Endothelial cell of umbilical vein (primary cell): ENCODE measurements at regions not wholly inside any gene's neighbourhood (a gene's known extent, or its start where the extent isn't known, plus 50 kb on each side); places are given as distances from the start of the nearest gene placed in this dataset.

Experiments
- BruUV-seq: library from RNA; stranded (reverse); fragments of 400-500 nt; replicated peaks from 2 replicates; lab custom pipeline; 2021; lab: Mats Ljungman, UMichigan
- CTCF ChIA-PET: fragments of 300-600, 350-600 bp; sonication (Branson Sonifier 250); formaldehyde crosslinking; loops from one replicate; lab custom pipeline; 2021; ENCODE audit warnings: antibody characterized with exemption, inconsistent platforms; lab: Charles Lee
- POLR2A ChIA-PET: fragments of 300-600, 350-600 bp; sonication (Branson Sonifier 250); formaldehyde crosslinking; loops from one replicate; lab custom pipeline; 2021; ENCODE audit warnings: antibody characterized with exemption, inconsistent platforms; lab: Charles Lee
- DNase-seq: peaks from one replicate; pipeline ENCODE4 v3.0.0-alpha.2; 2011; ENCODE audit warnings: low read depth, low spot score
- FAIRE-seq: peaks from 2 replicates; lab custom pipeline; 2011; peaks lifted over from hg19 to GRCh38; lab: Jason Lieb, UNC
- H2AFZ ChIP-seq: 2 replicates; pipeline ENCODE4 v1.6.0; 2012; ENCODE audit warnings: low read depth, low read length, control low read depth, inconsistent platforms
- H3K27ac ChIP-seq: 2 replicates; pipeline ENCODE4 v1.5.1; 2011; ENCODE audit warnings: low read depth, mild to moderate bottlenecking, control low read depth, low read length, moderate library complexity; ENCODE audit not compliant: insufficient read depth
- H3K27me3 ChIP-seq, 2 experiments: 2 replicates each; pipeline versions ENCODE4 v1.6.0 to v1.6.1; 2011; ENCODE audit warnings: low read length in 2 of 2, mixed read lengths in 1 of 2; ENCODE audit not compliant: control insufficient read depth in 2 of 2, insufficient read depth in 2 of 2
- H3K36me3 ChIP-seq, 2 experiments: 2 replicates in 1 of 2; 3 replicates in 1 of 2; pipeline ENCODE4 v1.5.1; 2011; ENCODE audit warnings: low read length in 2 of 2, mild to moderate bottlenecking in 1 of 2, moderate library complexity in 1 of 2; ENCODE audit not compliant: control insufficient read depth in 2 of 2, insufficient read depth in 2 of 2; ENCODE audit errors: extremely low read depth in 1 of 2
- H3K4me1 ChIP-seq: 3 replicates; pipeline ENCODE4 v1.5.1; 2011; ENCODE audit warnings: mild to moderate bottlenecking, low read length; ENCODE audit not compliant: control insufficient read depth, insufficient read depth; ENCODE audit errors: extremely low read depth
- H3K4me2 ChIP-seq: 2 replicates; pipeline ENCODE4 v1.6.1; 2011; ENCODE audit warnings: low read length, control low read depth, mixed read lengths; ENCODE audit not compliant: insufficient read depth
- H3K4me3 ChIP-seq, 3 experiments: fragments of 200-600 bp in 1 of 3; sonication (generic), shearing (Covaris generic) in 1 of 3; replicated peaks in 1 of 3; 2 replicates each; pipeline ENCODE4 v1.5.1; 2011 to 2016; ENCODE audit warnings: control low read depth in 3 of 3, low read length in 3 of 3, mild to moderate bottlenecking in 2 of 3, inconsistent platforms in 1 of 3, low read depth in 1 of 3, moderate library complexity in 1 of 3; ENCODE audit not compliant: insufficient read depth in 1 of 3
- H3K79me2 ChIP-seq: 2 replicates; pipeline ENCODE4 v1.6.0; 2012; ENCODE audit warnings: low read length, inconsistent platforms; ENCODE audit not compliant: control insufficient read depth, insufficient read depth
- H3K9ac ChIP-seq: replicated peaks from 2 replicates; pipeline ENCODE3; 2011; ENCODE audit warnings: low read length, control low read depth; ENCODE audit not compliant: insufficient read depth; ENCODE audit errors: extremely low read depth
- H3K9me1 ChIP-seq: replicated peaks from 3 replicates; pipeline ENCODE4 v1.6.0; 2011; ENCODE audit warnings: mild to moderate bottlenecking, low read length; ENCODE audit not compliant: control insufficient read depth, insufficient read depth; ENCODE audit errors: extremely low read depth
- H3K9me3 ChIP-seq: replicated peaks from 2 replicates; pipeline ENCODE4 v1.5.1; 2012; ENCODE audit warnings: low read length, inconsistent platforms; ENCODE audit not compliant: control insufficient read depth, insufficient read depth
- H4K20me1 ChIP-seq: replicated peaks from 2 replicates; pipeline ENCODE3; 2011; ENCODE audit warnings: mild to moderate bottlenecking, low read length; ENCODE audit not compliant: control insufficient read depth, insufficient read depth; ENCODE audit errors: extremely low read depth
- EZH2 ChIP-seq: IDR thresholded peaks from 2 replicates; pipeline ENCODE4 v1.6.1; 2012; ENCODE audit warnings: borderline replicate concordance, low read depth, mild to moderate bottlenecking, moderate library complexity, low read length, inconsistent platforms; ENCODE audit not compliant: severe bottlenecking
- FOS ChIP-seq: IDR thresholded peaks from 2 replicates; pipeline ENCODE4 v1.6.1; 2011; ENCODE audit warnings: mild to moderate bottlenecking, low read length, moderate library complexity, borderline replicate concordance; ENCODE audit not compliant: insufficient read depth
- GATA2 ChIP-seq: IDR thresholded peaks from 2 replicates; pipeline ENCODE4 v1.7.0; 2011; ENCODE audit warnings: low read depth, mild to moderate bottlenecking, moderate library complexity, mixed read lengths, low read length; ENCODE audit not compliant: insufficient read length, insufficient read depth
- JUN ChIP-seq: IDR thresholded peaks from 2 replicates; pipeline ENCODE4 v1.6.1; 2011; ENCODE audit warnings: borderline replicate concordance, low read depth; ENCODE audit not compliant: insufficient read length, insufficient read depth
- MAX ChIP-seq: IDR thresholded peaks from 2 replicates; pipeline ENCODE4 v1.6.1; 2011; ENCODE audit not compliant: insufficient read depth, insufficient read length
- MYC ChIP-seq: IDR thresholded peaks from one replicate; pipeline ENCODE4 v1.6.1; 2011; ENCODE audit warnings: mild to moderate bottlenecking, low read depth, low read length
- POLR2A ChIP-seq: IDR thresholded peaks from 2 replicates; pipeline ENCODE4 v1.6.1; 2012; ENCODE audit warnings: low read depth, mild to moderate bottlenecking, control low read depth, low read length
- POLR2AphosphoS5 ChIP-seq: IDR thresholded peaks from 2 replicates; pipeline ENCODE4 v1.6.1; 2012; ENCODE audit warnings: low read depth, mild to moderate bottlenecking, control low read depth, low read length, moderate library complexity; ENCODE audit not compliant: insufficient read depth
- dilution Hi-C: fragments of 300-500 bp; cut with MboI; formaldehyde crosslinking; loops from one replicate; pipeline ENCODE4 v1.15.0; 2019; ENCODE audit warnings: low sequenced_read_pairs; ENCODE audit not compliant: extremely low pct_ligation_motif_present
- intact Hi-C: fragments of 100-400 bp; cut with micrococcal nuclease; formaldehyde crosslinking; loops from one replicate; pipeline ENCODE4 v1.10.0; 2022
- TF ChIP-seq, protein P1 (sequence below), 2 donors: IDR thresholded peaks; 1 replicate in 1 of 2; 2 replicates in 1 of 2; pipeline ENCODE4 v1.5.1; 2011; ENCODE audit warnings: low read length in 2 of 2, mild to moderate bottlenecking in 2 of 2, moderate library complexity in 2 of 2, control low read depth in 1 of 2, inconsistent platforms in 1 of 2, low read depth in 1 of 2; ENCODE audit not compliant: insufficient read depth in 1 of 2; ENCODE audit errors: extremely low read depth in 1 of 2

DNA sequence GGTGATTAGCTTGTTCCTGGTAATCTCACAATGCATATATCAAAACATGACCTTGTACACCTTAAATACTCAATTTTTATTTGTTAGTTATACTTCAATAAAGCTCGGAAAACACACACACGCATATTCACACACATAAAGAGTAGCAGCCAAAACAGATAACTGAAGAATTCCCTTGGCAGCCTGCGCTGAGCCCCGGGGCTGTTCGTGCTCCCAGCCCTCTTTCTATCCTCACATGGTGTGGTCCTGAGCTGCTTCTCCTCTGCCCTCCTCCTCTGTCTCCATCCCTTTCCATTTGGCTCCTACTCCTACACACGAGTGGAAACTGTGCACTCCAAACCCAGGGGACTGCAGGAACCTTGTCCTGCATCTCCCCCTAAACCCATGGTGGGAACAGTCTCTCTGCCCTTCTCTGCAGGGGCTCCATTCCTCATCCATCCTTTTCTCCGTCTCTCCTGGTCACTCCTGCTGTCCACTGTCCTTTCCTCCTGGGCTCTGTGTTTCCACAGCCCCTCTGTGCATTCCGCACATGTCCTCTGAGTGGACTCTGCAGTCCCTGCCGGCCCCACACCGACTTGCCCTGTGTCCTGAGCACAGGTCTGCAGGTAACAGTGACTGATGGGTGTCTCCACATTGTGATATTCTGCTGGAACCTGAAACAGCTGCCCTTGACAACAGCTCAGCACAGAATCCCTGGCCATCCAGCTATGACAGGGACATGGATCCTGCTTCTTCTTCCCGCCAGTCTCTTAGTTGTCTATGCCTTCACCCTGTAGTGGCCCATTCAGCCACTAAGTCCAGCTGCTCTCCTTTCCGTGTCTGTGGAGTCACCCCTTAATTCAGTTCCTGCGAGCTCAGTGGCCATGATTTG lies 216.8 kb upstream of the ZNF32 start:
- Histone ChIP-seq H3K27ac (no peak overlapping the region), H3K36me3 (no peaks in the 10 kb centered on the region), H3K9ac (no peak overlapping the region), H3K27me3 (no peaks in the 10 kb centered on the region), H3K4me1 (peaks cover 51% of the 10 kb centered on the region), H3K9me1 (no peaks in the 10 kb centered on the region), H3K79me2 (no peaks in the 10 kb centered on the region), H2AFZ (no peak overlapping the region), H4K20me1 (no peaks in the 10 kb centered on the region), H3K9me3 (no peaks in the 10 kb centered on the region), H3K4me2 (no peak overlapping the region), H3K4me3 (no peak overlapping the region)
- dilution Hi-C loops (no loop called here), intact Hi-C loops (no loop called here)
- BruUV-seq: no TSS peak
- FAIRE-seq (no peak), DNase-seq (no peak)
- TF ChIP-seq EZH2 (no peak), GATA2 (no peak), JUN (no peak), MAX (no peak), POLR2A (no peak), FOS (no peak), POLR2AphosphoS5 (no peak), MYC (no peak)
- TF ChIP-seq, protein P1, sequence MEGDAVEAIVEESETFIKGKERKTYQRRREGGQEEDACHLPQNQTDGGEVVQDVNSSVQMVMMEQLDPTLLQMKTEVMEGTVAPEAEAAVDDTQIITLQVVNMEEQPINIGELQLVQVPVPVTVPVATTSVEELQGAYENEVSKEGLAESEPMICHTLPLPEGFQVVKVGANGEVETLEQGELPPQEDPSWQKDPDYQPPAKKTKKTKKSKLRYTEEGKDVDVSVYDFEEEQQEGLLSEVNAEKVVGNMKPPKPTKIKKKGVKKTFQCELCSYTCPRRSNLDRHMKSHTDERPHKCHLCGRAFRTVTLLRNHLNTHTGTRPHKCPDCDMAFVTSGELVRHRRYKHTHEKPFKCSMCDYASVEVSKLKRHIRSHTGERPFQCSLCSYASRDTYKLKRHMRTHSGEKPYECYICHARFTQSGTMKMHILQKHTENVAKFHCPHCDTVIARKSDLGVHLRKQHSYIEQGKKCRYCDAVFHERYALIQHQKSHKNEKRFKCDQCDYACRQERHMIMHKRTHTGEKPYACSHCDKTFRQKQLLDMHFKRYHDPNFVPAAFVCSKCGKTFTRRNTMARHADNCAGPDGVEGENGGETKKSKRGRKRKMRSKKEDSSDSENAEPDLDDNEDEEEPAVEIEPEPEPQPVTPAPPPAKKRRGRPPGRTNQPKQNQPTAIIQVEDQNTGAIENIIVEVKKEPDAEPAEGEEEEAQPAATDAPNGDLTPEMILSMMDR (IDR thresholded peaks at IDR 0.05; ENCODE audit: extremely low read depth in 1 of 2, insufficient read depth in 1 of 2, low read depth in 1 of 2, low read length in 2 of 2): no peak
- POLR2A ChIA-PET: no interaction called here
- CTCF ChIA-PET: interaction anchor here (1.6 to 3.8 kb wide), 2 partner anchors 8 to 175 kb away, joined by 5 to 25 read pairs; no protein-coding TSS in a partner anchor
